HUES6 (cell line): ENCODE measurements at regions not wholly inside any gene's neighbourhood (a gene's known extent, or its start where the extent isn't known, plus 50 kb on each side); places are given as distances from the start of the nearest gene placed in this dataset.

Experiments
- H3K27ac ChIP-seq: 2 replicates; pipeline ENCODE4 v1.7.0; 2013; ENCODE audit warnings: low read depth, mild to moderate bottlenecking, low read length, inconsistent platforms
- H3K27me3 ChIP-seq: 2 replicates; pipeline ENCODE4 v1.6.1; 2013; ENCODE audit warnings: low read length; ENCODE audit not compliant: control insufficient read depth, insufficient read depth
- H3K36me3 ChIP-seq: 2 replicates; pipeline ENCODE4 v1.6.1; 2013; ENCODE audit warnings: low read length; ENCODE audit not compliant: control insufficient read depth, insufficient read depth
- H3K4me1 ChIP-seq: 2 replicates; pipeline ENCODE4 v1.6.1; 2013; ENCODE audit warnings: low read length; ENCODE audit not compliant: control insufficient read depth, insufficient read depth
- H3K4me3 ChIP-seq: 2 replicates; pipeline ENCODE4 v1.5.1; 2013; ENCODE audit warnings: low read depth, low read length
- H3K9ac ChIP-seq: one replicate; pipeline ENCODE4 v1.6.1; 2013; ENCODE audit warnings: mild to moderate bottlenecking, low read length
- H3K9me3 ChIP-seq: 2 replicates; pipeline ENCODE4 v1.6.1; 2013; ENCODE audit warnings: low read depth, low read length; ENCODE audit not compliant: control insufficient read depth, insufficient read depth

DNA sequence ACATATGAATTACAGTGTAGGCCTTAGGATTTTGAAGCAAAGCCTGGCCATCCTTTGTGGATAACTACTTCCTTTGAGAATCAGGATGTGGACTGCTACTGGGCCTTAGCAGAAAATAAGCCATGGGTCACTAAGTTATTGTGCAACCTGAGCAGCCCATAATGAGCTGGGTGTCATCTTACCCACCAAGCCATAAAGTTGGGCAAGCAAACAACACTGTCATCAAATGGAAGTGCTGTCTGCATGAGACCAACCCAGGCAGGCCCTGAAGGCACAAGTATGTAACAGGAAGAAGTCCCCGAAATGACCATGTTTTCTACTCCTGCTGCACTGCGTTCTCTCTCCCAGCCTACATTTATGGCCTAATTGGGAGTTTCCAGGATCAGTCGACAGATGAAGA lies 205.6 kb upstream of the GGTLC1 start:
- H3K27me3 ChIP-seq: no peaks in the 10 kb centered on the region
- H3K27ac ChIP-seq: no peak overlapping the region
- no peaks in the 10 kb centered on the region for H3K4me1 ChIP-seq
- peaks cover 7% of the 10 kb centered on the region for H3K9me3 ChIP-seq
- no peaks in the 10 kb centered on the region for H3K36me3 ChIP-seq
- H3K4me3 ChIP-seq: no peak overlapping the region
- no peak overlapping the region for H3K9ac ChIP-seq

GRCh38 chr20:24190905-24191304 lies 202.3 kb upstream of the GGTLC1 start:
- H3K27me3 ChIP-seq: no peaks in the 10 kb centered on the region
- peaks cover 7% of the 10 kb centered on the region for H3K9me3 ChIP-seq
- no peak overlapping the region for H3K27ac ChIP-seq
- H3K36me3 ChIP-seq: no peaks in the 10 kb centered on the region
- no peak overlapping the region for H3K4me3 ChIP-seq
- no peak overlapping the region for H3K9ac ChIP-seq
- H3K4me1 ChIP-seq: no peaks in the 10 kb centered on the region

DNA sequence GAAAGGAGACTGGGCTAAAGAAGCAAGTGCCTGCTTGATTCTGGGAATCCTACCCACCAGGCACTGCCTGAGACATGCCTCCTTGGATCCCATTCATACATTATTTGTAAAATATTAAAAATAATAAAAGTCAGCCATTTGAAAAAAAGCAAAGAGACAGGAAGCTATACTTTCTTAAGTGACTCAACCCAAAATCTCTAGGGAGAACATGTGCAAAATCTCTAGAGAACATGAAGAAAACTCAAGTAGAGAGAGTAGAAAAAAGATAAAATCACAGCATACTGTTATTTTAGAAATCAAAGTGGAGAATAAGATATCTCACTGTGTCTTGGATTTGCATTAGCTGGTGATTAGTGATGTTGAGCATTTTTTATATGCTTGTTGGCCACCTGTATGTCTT lies 197.2 kb upstream of the GGTLC1 start:
- no peak overlapping the region for H3K27ac ChIP-seq

DNA sequence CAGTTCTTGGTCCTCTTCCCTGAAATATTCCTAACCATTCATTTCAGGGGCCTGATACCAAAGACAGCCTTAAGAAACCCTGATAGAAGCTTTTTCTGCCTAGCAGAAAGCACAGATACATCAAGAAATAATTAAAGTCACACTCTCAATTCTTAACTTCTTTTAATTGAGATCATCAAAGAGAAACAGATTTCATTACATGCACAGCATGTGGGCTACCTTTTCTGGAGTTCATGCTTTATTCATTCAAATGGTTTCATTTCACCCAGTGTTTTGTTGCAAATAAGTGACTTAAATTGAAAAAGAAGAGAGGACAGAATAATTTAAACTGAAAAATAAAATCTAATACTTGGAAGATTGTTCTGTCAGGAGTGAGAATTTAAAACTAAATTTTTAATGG lies 192.6 kb upstream of the GGTLC1 start:
- no peaks in the 10 kb centered on the region for H3K36me3 ChIP-seq
- no peak overlapping the region for H3K9ac ChIP-seq
- no peak overlapping the region for H3K4me3 ChIP-seq
- no peaks in the 10 kb centered on the region for H3K4me1 ChIP-seq
- peaks cover 3% of the 10 kb centered on the region; the same call in 1 of the 2 replicates for H3K9me3 ChIP-seq
- no peak overlapping the region for H3K27ac ChIP-seq
- H3K27me3 ChIP-seq: no peaks in the 10 kb centered on the region

More for the DNA sequence above, 197.2 kb upstream of the GGTLC1 start:
- Histone ChIP-seq H3K27me3 (no peaks in the 10 kb centered on the region), H3K9me3 (peaks cover 7% of the 10 kb centered on the region), H3K36me3 (no peaks in the 10 kb centered on the region), H3K4me1 (no peaks in the 10 kb centered on the region), H3K4me3 (no peak overlapping the region), H3K9ac (no peak overlapping the region)

DNA sequence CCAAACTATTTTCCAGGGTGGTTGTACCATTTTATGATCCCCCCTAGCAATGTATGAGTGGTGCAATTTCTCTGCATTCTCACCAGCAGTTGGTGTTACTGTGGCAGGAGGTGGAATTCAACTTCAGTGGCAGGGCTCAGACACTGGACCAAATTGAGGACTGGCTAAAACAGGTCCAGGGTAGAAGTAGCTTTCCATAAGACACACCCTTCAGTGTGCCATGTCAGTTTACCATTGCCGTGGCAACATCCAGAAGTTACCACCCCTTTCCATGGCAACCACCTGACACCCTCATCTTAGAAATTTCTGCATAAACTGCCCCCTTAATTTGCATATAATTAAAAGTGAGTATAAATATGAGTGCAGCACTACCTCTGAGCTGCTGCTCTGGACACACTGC lies 180.7 kb upstream of the GGTLC1 start:
- peaks cover 8% of the 10 kb centered on the region; the same call in 1 of the 2 replicates for H3K9me3 ChIP-seq
- H3K27ac ChIP-seq: no peak overlapping the region
- no peaks in the 10 kb centered on the region for H3K27me3 ChIP-seq
- no peak overlapping the region for H3K9ac ChIP-seq
- peaks cover 24% of the 10 kb centered on the region for H3K4me1 ChIP-seq
- H3K4me3 ChIP-seq: no peak overlapping the region
- no peaks in the 10 kb centered on the region for H3K36me3 ChIP-seq

DNA sequence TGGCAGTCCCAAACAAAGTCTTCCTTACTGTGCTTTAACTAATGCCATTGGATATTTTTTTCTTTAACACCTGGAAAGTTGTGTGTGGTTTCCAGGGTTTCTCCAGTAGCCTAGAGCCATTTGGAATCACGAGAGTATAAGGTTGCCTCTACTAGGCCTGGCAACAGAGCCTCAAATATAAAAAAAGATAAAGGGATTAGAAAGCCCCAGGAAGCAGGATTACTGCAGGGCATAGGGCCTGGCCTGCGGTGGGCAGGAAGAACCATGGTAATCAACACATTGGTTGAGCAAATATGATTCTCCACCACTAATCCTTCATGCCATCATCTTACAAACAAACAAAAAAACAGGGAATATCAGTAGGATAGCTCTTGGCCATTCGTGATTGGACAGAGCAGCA lies 177.8 kb upstream of the GGTLC1 start:
- no peaks in the 10 kb centered on the region for H3K27me3 ChIP-seq
- H3K4me1 ChIP-seq: peaks cover 24% of the 10 kb centered on the region
- no peak overlapping the region for H3K4me3 ChIP-seq
- H3K27ac ChIP-seq: no peak overlapping the region
- H3K9ac ChIP-seq: no peak overlapping the region
- H3K36me3 ChIP-seq: no peaks in the 10 kb centered on the region
- 0 out of 2 replicates have a peak, but pooled peaks cover 3% of the 10 kb centered on the region for H3K9me3 ChIP-seq

DNA sequence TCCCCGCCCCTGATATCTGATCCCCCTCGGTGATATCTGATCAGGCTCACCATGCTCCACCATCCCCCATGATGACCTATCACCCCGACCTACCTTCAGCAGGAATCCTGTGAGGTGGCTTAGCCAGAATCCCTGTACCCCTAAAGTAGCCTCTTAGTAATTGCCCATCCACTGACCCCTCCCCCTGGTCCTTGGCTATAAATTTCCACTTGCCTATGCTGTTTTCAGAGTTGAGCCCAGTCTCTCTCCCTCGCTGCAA lies 177.5 kb upstream of the GGTLC1 start:
- Histone ChIP-seq H3K27ac (no peak overlapping the region), H3K4me3 (no peak overlapping the region), H3K9me3 (0 out of 2 replicates have a peak, but pooled peaks cover 1% of the 10 kb centered on the region), H3K9ac (no peak overlapping the region), H3K36me3 (no peaks in the 10 kb centered on the region), H3K27me3 (no peaks in the 10 kb centered on the region), H3K4me1 (peaks cover 24% of the 10 kb centered on the region)

DNA sequence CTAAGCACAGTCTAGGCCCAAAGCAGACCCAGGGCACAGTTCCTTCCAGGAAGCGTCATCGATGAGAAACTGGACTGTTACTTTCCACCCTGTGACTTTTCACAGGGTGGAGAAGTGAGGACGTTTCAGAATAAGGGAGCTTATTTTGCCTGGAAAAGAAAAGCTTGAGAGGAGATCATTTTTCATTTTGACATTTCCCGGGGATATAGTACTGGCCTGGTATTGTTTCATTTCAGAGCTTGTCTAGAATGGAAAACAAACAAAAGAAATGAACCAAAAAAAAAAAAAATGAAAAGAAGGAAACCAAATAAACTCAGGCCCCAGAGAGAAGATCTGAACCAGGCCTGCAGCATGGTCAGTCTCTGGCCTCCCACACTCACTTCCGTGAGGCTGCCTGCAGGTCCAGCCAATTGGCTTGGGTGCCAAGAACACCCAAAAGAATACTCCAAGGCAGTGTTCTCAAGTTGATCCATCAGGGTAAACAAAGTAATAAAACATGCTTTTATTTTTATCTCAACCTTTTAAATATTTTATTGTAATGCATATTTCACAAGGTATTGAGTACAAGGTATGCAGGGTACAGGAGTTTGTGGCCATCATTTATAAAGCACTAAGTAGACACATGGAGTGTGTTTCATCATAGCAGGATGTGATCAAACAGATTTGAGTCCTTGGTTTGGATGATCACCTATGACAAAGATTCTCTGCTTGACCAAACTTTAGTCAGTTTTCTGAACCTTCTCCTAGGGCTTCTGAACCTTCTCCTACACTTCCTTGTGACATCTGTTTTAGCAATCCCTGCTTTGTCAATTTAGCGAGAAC lies 176.9 kb upstream of the GGTLC1 start:
- Histone ChIP-seq H3K4me1 (peaks cover 24% of the 10 kb centered on the region), H3K27me3 (no peaks in the 10 kb centered on the region), H3K36me3 (no peaks in the 10 kb centered on the region), H3K9me3 (no peaks in the 10 kb centered on the region), H3K4me3 (no peak overlapping the region), H3K27ac (no peak overlapping the region), H3K9ac (no peak overlapping the region)

DNA sequence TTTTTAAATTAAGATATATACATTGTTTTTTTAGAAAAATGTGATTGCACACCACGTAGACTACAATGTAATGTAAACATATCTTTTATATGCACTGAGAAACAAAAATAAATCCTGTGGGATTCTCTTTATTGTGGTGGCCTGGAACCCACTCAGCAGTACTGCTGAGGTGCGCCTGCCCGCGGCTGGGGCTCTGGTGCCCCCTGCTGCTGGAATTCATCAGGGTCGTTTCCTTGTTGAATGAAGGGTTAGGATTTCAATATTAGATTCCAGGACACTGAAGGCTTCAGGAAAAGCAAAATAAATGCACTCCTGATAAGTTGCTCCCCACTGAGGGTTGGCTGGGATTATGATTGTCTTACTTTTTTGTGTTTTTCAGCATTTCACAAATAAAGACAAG lies 175.8 kb upstream of the GGTLC1 start:
- no peaks in the 10 kb centered on the region for H3K27me3 ChIP-seq
- H3K4me3 ChIP-seq: no peak overlapping the region
- peaks cover 24% of the 10 kb centered on the region for H3K4me1 ChIP-seq
- no peaks in the 10 kb centered on the region for H3K36me3 ChIP-seq
- no peak overlapping the region for H3K9ac ChIP-seq
- no peaks in the 10 kb centered on the region for H3K9me3 ChIP-seq
- no peak overlapping the region for H3K27ac ChIP-seq

DNA sequence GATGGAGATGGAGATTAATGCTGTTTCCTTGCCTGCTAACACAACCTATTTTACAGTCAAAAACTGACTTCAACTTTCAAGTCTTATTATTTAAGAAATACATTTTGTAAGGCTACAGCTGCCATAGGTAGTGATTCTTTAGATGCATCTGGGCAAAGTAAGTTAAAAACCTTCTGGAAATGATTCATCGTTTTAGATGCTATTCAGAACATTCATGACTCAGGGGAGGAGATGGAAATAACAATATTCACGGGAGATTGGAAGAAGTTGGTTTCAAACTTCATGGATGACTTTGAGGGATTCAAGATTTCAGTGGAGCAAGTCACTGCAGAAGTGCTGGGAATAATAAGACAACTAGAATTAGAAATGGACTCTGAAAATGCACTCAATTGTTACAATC lies 174.9 kb upstream of the GGTLC1 start:
- Histone ChIP-seq H3K4me3 (no peak overlapping the region), H3K4me1 (peaks cover 24% of the 10 kb centered on the region), H3K9ac (no peak overlapping the region), H3K27me3 (no peaks in the 10 kb centered on the region), H3K27ac (no peak overlapping the region), H3K36me3 (no peaks in the 10 kb centered on the region), H3K9me3 (no peaks in the 10 kb centered on the region)

DNA sequence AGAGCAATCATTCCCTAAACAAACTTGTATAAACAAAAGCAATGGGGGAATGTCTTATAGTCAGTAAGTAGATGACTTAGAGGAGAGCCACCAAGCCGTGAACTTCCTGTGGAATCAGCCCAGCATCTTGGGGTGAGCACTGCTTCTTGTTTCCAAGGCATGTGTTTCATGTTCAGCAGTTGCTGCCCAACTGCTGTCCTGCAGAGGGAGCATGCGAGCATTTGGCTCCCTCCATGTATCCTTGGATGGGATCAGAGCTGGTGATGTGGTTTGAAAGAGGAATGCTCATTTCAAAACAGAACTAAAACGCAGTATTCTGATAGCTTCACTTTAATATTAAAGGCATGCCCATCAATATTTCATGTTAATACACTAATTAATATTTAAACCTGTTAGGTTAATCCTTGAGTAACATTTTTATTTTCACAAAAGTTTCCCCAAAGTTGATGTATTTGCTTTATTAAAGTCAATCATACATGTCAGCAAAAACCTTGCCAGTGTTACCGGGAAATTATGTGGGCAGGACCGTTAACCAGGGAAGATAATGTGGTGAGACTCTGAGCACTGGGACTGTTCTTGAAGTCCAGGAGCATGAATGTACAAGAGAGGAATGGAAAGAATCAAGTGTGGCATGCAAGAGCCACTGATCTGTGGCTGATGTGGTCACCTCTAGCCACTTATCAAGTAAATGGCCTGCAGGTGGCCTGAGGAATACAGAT lies 172.1 kb upstream of the GGTLC1 start:
- no peaks in the 10 kb centered on the region for H3K9me3 ChIP-seq

More for the DNA sequence above, 172.1 kb upstream of the GGTLC1 start:
- H3K9ac ChIP-seq: no peak overlapping the region
- no peaks in the 10 kb centered on the region for H3K27me3 ChIP-seq
- H3K4me1 ChIP-seq: peaks cover 11% of the 10 kb centered on the region
- H3K36me3 ChIP-seq: no peaks in the 10 kb centered on the region
- H3K4me3 ChIP-seq: no peak overlapping the region
- H3K27ac ChIP-seq: no peak overlapping the region
